OCI-LY3 (cell line): ENCODE measurements at regions not wholly inside any gene's neighbourhood (a gene's known extent, or its start where the extent isn't known, plus 50 kb on each side); places are given as distances from the start of the nearest gene placed in this dataset.

Experiments used
- H2AFZ ChIP-seq: fragments of 200-600, 300-600 bp; shearing (Covaris generic); 2 replicates; pipeline ENCODE4 v1.6.0; 2014; ENCODE audit warnings: antibody characterized with exemption, low read depth, low read length
- H3K27ac ChIP-seq: fragments of 200-600, 300-600 bp; sonication (generic); 2 replicates; pipeline ENCODE4 v1.5.1; 2014; ENCODE audit warnings: mild to moderate bottlenecking, low read length, moderate library complexity, mixed read lengths
- H3K27me3 ChIP-seq: fragments of 200-600, 300-600 bp; sonication (generic); 2 replicates; pipeline ENCODE4 v1.6.1; 2014; ENCODE audit warnings: low read depth, low read length, mixed read lengths
- H3K36me3 ChIP-seq: fragments of 200-600, 300-600 bp; sonication (generic); replicated peaks from 2 replicates; pipeline ENCODE3; 2014; ENCODE audit warnings: low read depth, low read length, mixed read lengths
- H3K4me1 ChIP-seq: fragments of 300-600, 200-600 bp; sonication (generic); 2 replicates; pipeline ENCODE4 v1.6.1; 2014; ENCODE audit warnings: low read length, mixed read lengths
- H3K4me2 ChIP-seq: fragments of 200-600, 300-600 bp; sonication (generic); 2 replicates; pipeline ENCODE4 v1.6.1; 2014; ENCODE audit warnings: low read length, mixed read lengths
- H3K4me3 ChIP-seq: fragments of 300-600, 200-600 bp; sonication (generic); 2 replicates; pipeline ENCODE4 v1.5.1; 2014; ENCODE audit warnings: antibody characterized with exemption, mild to moderate bottlenecking, low read length, moderate library complexity
- H3K79me2 ChIP-seq: fragments of 300-600, 200-600 bp; shearing (Covaris generic); 2 replicates; pipeline ENCODE4 v1.6.1; 2014; ENCODE audit warnings: mild to moderate bottlenecking, low read length, mixed read lengths
- H3K9ac ChIP-seq: fragments of 300-600, 200-600 bp; shearing (Covaris generic); 2 replicates; pipeline ENCODE4 v1.6.0; 2014; ENCODE audit warnings: mild to moderate bottlenecking, low read length, moderate library complexity
- H3K9me3 ChIP-seq: fragments of 200-600, 300-600 bp; shearing (Covaris generic); 2 replicates; pipeline ENCODE4 v1.6.1; 2014; ENCODE audit warnings: low read length, mixed read lengths; ENCODE audit not compliant: insufficient read depth
- H4K20me1 ChIP-seq: fragments of 200-600, 300-600 bp; sonication (generic); 2 replicates; pipeline ENCODE4 v1.6.1; 2016; ENCODE audit warnings: low read length, mixed read lengths; ENCODE audit not compliant: insufficient read depth
- EZH2phosphoT487 ChIP-seq: fragments of 200-600 bp; shearing (Covaris generic); IDR thresholded peaks from 2 replicates; pipeline ENCODE4 v1.6.1; 2018; ENCODE audit warnings: antibody characterized with exemption, mixed run types, low read depth
- TF ChIP-seq, protein P1 (sequence below): fragments of 200-600, 300-600 bp; sonication (generic); IDR thresholded peaks from 2 replicates; pipeline ENCODE4 v1.5.1; 2014; ENCODE audit warnings: antibody characterized with exemption, low read length, low read depth

DNA sequence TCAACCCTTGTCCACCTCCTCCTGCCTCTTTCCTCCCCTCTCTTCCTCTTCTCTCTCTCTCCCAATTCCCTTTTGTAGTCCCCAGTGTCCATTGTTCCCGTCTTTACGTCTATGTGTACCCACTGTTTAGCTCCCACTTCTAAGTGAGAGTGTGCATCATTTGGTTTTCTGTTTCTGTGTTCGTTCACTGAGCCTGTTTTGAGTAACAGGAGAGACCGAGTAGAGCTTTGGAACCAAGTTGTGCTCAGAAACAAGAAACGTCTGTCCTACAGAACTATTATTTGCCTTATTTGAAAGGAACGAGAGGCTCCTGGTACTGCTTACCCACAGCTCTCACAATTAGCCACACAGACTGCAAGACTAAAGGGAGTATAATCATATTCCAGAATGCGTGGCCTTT lies 50.1 kb upstream of the MAPRE2 start:
- no peak overlapping the region for H2AFZ ChIP-seq
- H3K36me3 ChIP-seq = no peaks in the 10 kb centered on the region

More for the DNA sequence above, 50.1 kb upstream of the MAPRE2 start:
- Histone ChIP-seq H3K4me1 (peaks cover 10% of the 10 kb centered on the region), H3K9ac (no peak overlapping the region), H3K9me3 (no peaks in the 10 kb centered on the region), H3K4me3 (no peak overlapping the region), H3K27me3 (no peaks in the 10 kb centered on the region), H3K27ac (no peak overlapping the region), H3K4me2 (no peak overlapping the region), H4K20me1 (no peaks in the 10 kb centered on the region), H3K79me2 (no peaks in the 10 kb centered on the region)
- TF ChIP-seq, protein P1, sequence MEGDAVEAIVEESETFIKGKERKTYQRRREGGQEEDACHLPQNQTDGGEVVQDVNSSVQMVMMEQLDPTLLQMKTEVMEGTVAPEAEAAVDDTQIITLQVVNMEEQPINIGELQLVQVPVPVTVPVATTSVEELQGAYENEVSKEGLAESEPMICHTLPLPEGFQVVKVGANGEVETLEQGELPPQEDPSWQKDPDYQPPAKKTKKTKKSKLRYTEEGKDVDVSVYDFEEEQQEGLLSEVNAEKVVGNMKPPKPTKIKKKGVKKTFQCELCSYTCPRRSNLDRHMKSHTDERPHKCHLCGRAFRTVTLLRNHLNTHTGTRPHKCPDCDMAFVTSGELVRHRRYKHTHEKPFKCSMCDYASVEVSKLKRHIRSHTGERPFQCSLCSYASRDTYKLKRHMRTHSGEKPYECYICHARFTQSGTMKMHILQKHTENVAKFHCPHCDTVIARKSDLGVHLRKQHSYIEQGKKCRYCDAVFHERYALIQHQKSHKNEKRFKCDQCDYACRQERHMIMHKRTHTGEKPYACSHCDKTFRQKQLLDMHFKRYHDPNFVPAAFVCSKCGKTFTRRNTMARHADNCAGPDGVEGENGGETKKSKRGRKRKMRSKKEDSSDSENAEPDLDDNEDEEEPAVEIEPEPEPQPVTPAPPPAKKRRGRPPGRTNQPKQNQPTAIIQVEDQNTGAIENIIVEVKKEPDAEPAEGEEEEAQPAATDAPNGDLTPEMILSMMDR = no peak
- no peak for TF ChIP-seq EZH2phosphoT487
